ENCODE measurements at regions not wholly inside any gene's neighbourhood (a gene's known extent, or its start where the extent isn't known, plus 50 kb on each side); places are given as distances from the start of the nearest gene placed in this dataset.

DNA sequence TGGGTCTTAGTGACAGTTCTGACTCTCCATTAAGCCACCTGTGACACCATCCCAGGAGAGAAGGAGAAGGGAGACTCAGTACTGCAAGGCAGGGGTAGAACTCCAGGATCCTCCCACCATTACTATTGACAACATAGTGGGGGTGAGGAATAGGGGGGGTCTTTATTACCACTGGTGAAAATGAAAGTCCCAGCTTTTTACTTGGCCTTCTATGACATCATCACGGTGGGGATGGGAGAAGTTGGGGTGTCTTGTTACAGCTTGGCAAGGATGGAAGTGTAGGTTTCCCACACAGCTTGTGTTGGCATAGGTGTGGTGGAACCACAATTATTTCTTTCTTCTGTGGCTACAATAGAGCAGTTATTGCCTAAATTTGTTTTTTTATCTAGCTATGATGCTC, 203.9 kb upstream of the DTNA start (continued):
- TF ChIP-seq CHD1 (IDR thresholded peaks at IDR 0.05; ENCODE audit: low read depth, low read length): no peak
